ENCODE measurements at regions not wholly inside any gene's neighbourhood (a gene's known extent, or its start where the extent isn't known, plus 50 kb on each side); places are given as distances from the start of the nearest gene placed in this dataset.

DNA sequence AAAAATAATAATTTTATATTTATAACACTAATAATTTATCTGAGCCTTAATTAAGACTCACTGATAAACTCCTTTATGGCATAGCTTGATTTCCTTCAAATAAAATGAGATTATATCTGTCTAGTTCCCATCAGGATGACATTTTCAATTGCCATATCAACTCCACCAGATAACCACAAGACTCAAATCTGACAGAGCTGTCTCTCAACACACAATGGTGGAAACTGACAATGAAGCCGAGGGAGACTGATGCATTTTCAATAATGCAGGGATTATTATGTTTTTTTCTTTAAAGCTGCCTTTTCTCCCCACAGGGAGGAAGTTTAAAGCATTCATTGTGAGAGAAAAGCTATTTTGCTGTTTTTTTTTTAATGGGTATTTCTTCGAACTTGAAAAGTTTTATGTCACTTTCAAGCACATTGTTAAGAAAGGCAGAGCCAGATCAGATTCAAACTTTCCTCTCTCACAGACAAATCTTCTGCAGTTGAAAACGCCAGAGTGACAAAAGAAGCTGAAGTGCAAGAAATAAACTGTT, 1326.9 kb upstream of the MIR17HG start:
- TF ChIP-seq, protein P1, sequence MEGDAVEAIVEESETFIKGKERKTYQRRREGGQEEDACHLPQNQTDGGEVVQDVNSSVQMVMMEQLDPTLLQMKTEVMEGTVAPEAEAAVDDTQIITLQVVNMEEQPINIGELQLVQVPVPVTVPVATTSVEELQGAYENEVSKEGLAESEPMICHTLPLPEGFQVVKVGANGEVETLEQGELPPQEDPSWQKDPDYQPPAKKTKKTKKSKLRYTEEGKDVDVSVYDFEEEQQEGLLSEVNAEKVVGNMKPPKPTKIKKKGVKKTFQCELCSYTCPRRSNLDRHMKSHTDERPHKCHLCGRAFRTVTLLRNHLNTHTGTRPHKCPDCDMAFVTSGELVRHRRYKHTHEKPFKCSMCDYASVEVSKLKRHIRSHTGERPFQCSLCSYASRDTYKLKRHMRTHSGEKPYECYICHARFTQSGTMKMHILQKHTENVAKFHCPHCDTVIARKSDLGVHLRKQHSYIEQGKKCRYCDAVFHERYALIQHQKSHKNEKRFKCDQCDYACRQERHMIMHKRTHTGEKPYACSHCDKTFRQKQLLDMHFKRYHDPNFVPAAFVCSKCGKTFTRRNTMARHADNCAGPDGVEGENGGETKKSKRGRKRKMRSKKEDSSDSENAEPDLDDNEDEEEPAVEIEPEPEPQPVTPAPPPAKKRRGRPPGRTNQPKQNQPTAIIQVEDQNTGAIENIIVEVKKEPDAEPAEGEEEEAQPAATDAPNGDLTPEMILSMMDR (IDR thresholded peaks at IDR 0.05; ENCODE audit: low read length, missing control alignments): no peak
- DNase-seq (ENCODE audit: low read depth): no peak
- no peak overlapping the region for H3K4me3 ChIP-seq (replicated peaks; ENCODE audit: low read depth, low read length)

DNA sequence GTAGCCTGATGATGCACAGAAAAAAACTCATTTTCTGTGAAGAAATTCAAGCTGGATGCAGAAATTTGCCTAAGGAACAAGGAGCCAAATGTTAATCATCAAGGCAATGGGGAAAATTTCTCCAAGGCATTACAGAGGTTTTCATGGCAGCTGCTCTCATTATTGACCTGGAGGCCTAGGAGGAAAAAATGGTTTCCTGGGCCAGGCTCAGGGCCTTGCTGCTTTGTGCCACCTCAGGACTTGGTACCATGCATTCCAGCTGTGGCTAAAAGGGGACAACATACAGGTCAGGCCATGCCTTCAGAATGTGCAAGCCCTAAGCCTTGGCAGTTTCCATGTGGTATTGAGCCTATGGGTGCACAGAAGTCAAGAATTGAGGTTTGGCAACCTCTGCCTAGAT, 1320.1 kb upstream of the MIR17HG start:
- TF ChIP-seq, protein P1 (IDR thresholded peaks at IDR 0.05; ENCODE audit: low read length, missing control alignments): no peak
- DNase-seq (ENCODE audit: low read depth): no peak
- H3K4me3 ChIP-seq (replicated peaks; ENCODE audit: low read depth, low read length): no peak overlapping the region

DNA sequence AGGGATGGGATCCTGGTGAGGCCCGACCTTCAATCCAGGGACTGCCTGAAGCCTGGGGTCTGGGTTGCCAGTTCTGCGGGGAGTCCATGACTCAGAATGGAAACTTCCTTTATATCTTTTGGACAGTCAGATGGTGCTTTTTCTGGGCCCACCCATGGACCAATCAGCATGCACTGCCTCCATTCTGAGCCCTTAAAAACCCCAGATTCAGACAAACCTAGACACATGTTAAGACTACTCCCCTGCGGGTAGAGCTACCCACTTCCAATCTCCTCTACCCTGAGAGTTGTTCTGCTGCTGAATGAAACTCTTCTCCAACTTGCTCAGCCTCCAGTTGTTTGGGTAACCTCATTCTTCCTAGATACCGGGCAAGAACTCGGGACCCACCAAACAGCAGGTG, 1315.2 kb upstream of the MIR17HG start:
- H3K4me3 ChIP-seq (replicated peaks; ENCODE audit: low read depth, low read length): no peak overlapping the region
- TF ChIP-seq, protein P1 (IDR thresholded peaks at IDR 0.05; ENCODE audit: low read length, missing control alignments): no peak
- no peak for DNase-seq (ENCODE audit: low read depth)

DNA sequence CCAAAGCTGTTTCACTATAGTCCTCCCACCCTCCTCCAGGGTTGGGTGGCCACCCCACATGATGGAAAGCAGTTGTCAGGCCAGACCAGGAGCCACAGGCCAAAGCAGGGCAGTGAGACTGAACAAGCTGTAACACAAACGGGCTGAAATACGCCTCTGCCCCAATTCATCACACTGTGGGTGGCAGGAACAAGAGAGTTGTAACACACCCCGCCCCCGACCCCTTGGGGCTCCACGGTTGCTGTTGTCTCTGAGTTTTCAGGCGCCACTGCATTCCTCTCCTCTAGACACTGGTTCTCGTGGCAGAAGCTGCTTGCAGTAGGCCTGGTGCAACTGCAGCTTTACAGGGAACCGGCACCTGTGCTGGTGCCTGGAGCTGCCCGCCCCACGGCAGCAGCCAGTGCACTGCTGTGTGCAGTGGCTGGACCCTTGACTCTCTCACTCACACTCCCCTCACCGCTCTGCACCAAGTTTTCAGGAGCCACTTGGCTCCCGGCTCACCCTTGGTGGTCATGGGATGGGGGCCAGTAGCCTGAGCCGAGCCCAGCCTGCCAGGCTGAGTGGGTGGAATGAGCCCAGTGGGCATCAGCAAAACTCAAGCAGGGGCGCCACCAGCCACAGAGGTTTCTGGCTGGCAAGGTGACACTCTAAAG, 1314.5 kb upstream of the MIR17HG start:
- no peak for DNase-seq (ENCODE audit: low read depth)
- no peak overlapping the region for H3K4me3 ChIP-seq (replicated peaks; ENCODE audit: low read depth, low read length)
- TF ChIP-seq, protein P1 (IDR thresholded peaks at IDR 0.05; ENCODE audit: low read length, missing control alignments): no peak

DNA sequence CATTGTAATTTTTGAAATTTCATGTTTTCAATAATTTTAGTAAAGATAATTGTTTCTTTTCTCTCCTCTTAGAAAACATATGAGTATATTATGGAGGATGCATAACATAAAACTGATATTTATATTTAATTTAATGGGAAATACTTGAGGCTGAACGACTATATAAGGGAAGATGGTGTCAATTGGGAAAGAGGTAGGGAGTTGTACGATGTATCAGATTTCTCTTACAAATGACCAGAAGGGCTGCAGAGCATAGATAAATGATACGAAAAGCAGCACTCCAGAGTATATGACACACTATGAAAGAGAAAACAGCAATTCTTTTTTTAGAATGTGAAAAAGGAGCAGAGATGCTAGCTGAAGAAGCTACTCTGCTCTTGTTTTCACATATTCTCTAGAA, 1308.0 kb upstream of the MIR17HG start:
- no peak overlapping the region for H3K4me3 ChIP-seq (replicated peaks; ENCODE audit: low read depth, low read length)
- TF ChIP-seq, protein P1 (IDR thresholded peaks at IDR 0.05; ENCODE audit: low read length, missing control alignments): no peak
- no peak for DNase-seq (ENCODE audit: low read depth)

DNA sequence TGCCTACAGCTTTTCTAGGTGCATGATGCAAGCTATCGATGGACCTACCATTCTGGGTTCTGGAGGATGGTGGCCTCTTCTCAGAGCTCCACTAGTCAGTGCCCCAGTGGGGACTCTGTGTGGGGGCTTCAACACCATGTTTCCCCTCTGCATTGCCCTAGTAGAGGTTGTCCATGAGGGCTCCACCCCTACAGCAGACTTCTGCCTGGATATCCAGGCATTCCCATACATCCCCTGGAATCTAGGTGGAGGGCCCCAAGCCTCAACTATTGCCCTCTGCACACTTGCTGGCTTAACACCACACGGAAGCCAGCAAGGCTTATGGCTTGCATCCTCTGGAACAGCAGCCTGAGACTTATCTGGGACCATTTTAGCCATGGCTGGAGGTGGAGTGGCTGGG, 1299.9 kb upstream of the MIR17HG start:
- TF ChIP-seq, protein P1 (IDR thresholded peaks at IDR 0.05; ENCODE audit: low read length, missing control alignments): no peak
- no peak for DNase-seq (ENCODE audit: low read depth)
- no peak overlapping the region for H3K4me3 ChIP-seq (replicated peaks; ENCODE audit: low read depth, low read length)
